Neural cell (in vitro differentiated cells): ENCODE measurements at regions not wholly inside any gene's neighbourhood (a gene's known extent, or its start where the extent isn't known, plus 50 kb on each side); places are given as distances from the start of the nearest gene placed in this dataset.

Experiments
- CTCF ChIP-seq: fragments of 450-650 bp; IDR thresholded peaks from 2 replicates; pipeline ENCODE4 v1.5.1; 2014; ENCODE audit warnings: antibody characterized with exemption, mild to moderate bottlenecking, moderate library complexity; ENCODE audit not compliant: poor library complexity, severe bottlenecking
- EP300 ChIP-seq: fragments of 450-650 bp; conservative IDR thresholded peaks from 2 replicates; pipeline ENCODE4 v1.6.1; 2014; ENCODE audit warnings: antibody characterized with exemption, mild to moderate bottlenecking, moderate library complexity; ENCODE audit not compliant: poor library complexity, severe bottlenecking
- EZH2 ChIP-seq: fragments of 200-600, 300-800 bp; shearing (Covaris generic), sonication (generic); IDR thresholded peaks from 2 replicates; pipeline ENCODE4 v1.6.1; 2014; ENCODE audit warnings: antibody characterized with exemption, low read length, borderline replicate concordance, mild to moderate bottlenecking; ENCODE audit not compliant: insufficient read depth, poor library complexity, severe bottlenecking
- MXI1 ChIP-seq: fragments of 450-650 bp; conservative IDR thresholded peaks from 2 replicates; pipeline ENCODE4 v1.6.1; 2014; ENCODE audit warnings: antibody characterized with exemption, mild to moderate bottlenecking; ENCODE audit not compliant: poor library complexity, severe bottlenecking
- POLR2AphosphoS5 ChIP-seq: IDR thresholded peaks from 2 replicates; pipeline ENCODE4 v1.6.1; 2012
- RAD21 ChIP-seq: fragments of 450-650 bp; conservative IDR thresholded peaks from 2 replicates; pipeline ENCODE4 v1.6.1; 2014; ENCODE audit warnings: antibody characterized with exemption, mild to moderate bottlenecking, moderate library complexity
- REST ChIP-seq: IDR thresholded peaks from 2 replicates; pipeline ENCODE4 v1.6.1; 2012; ENCODE audit warnings: borderline replicate concordance
- SMC3 ChIP-seq: fragments of 450-650 bp; conservative IDR thresholded peaks from 2 replicates; pipeline ENCODE4 v1.6.1; 2014; ENCODE audit warnings: antibody characterized with exemption, mild to moderate bottlenecking, moderate library complexity; ENCODE audit not compliant: poor library complexity
- TAF1 ChIP-seq: IDR thresholded peaks from 2 replicates; pipeline ENCODE4 v1.6.1; 2012; ENCODE audit warnings: low read depth

- peak; percentile 96 for TF ChIP-seq CTCF
- TF ChIP-seq POLR2AphosphoS5 = no peak
- TF ChIP-seq REST = no peak
- no peak for TF ChIP-seq TAF1
- TF ChIP-seq MXI1 = no peak
- no peak for TF ChIP-seq EZH2
- TF ChIP-seq SMC3 = peak; percentile 90
- no peak for TF ChIP-seq EP300
- TF ChIP-seq RAD21 = peak; percentile 93
Measured at GRCh38 chr11:119474682-119475596, 52.0 kb upstream of the THY1 start.
